Testis (tissue), 2 donors: ENCODE measurements at regions not wholly inside any gene's neighbourhood (a gene's known extent, or its start where the extent isn't known, plus 50 kb on each side); places are given as distances from the start of the nearest gene placed in this dataset.

Experiments used
- CTCF ChIP-seq, 3 experiments: fragments of 450-650 bp in 2 of 3; fragments of 200-600 bp in 1 of 3; sonication (generic) in 1 of 3; IDR thresholded peaks; one replicate each; pipeline ENCODE4 v1.5.1; 2016 to 2019; ENCODE audit warnings: antibody characterized with exemption in 3 of 3, mild to moderate bottlenecking in 2 of 3, moderate library complexity in 1 of 3
- POLR2A ChIP-seq: fragments of 450-650 bp; IDR thresholded peaks from one replicate; pipeline ENCODE4 v1.6.1; 2017; ENCODE audit warnings: antibody characterized with exemption, mild to moderate bottlenecking, moderate library complexity

GRCh38 chr2:220144411-220144810, 517.0 kb downstream of the SLC4A3 start:
- no peak for TF ChIP-seq CTCF (IDR thresholded peaks at IDR 0.05)
- no peak for TF ChIP-seq POLR2A
